ENCODE measurements at regions not wholly inside any gene's neighbourhood (a gene's known extent, or its start where the extent isn't known, plus 50 kb on each side); places are given as distances from the start of the nearest gene placed in this dataset.

DNA sequence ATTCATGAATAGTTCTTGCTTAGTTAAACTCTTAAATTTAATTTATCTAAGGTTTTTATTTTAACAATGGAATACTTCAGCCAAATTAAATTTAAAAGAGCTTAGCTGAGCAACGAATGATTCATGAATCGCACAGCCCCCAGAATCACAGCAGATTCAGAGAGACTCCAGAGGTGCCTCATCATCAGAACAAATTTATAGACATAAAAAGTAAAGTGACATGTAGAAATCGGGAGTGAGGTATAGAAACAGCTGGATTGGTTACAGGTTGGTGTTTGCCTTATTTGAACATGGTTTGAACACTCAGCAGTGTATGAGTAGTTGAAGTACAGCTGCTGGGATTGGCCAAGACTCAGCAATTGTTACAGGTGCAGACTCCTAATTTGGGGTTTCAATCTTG, 132.7 kb upstream of the MAP3K4 start:
- Histone ChIP-seq H3K4me1 (ENCODE audit: insufficient read depth, low read length) (no peaks in the 10 kb centered on the region), H3K79me2 (ENCODE audit: insufficient read depth, low read length) (no peaks in the 10 kb centered on the region), H3K4me3 (ENCODE audit: insufficient read depth, low read depth, low read length) (no peak overlapping the region), H3K9me3 (ENCODE audit: insufficient read depth, low read depth, low read length) (peaks cover 3% of the 10 kb centered on the region), H3K9ac (ENCODE audit: low read length) (no peak overlapping the region), H3K4me2 (ENCODE audit: low read length) (no peak overlapping the region), H4K20me1 (ENCODE audit: insufficient read depth, low read length) (no peaks in the 10 kb centered on the region), H3K36me3 (ENCODE audit: insufficient read depth, low read length) (no peaks in the 10 kb centered on the region), H2AFZ (ENCODE audit: low read depth, low read length) (no peak overlapping the region), H3K27me3 (ENCODE audit: insufficient read depth, low read length) (no peaks in the 10 kb centered on the region), H3K27ac (ENCODE audit: low read depth, low read length) (no peak overlapping the region)
- no peak for DNase-seq (ENCODE audit: low read depth)
- H3K27me3 Mint-ChIP-seq (ENCODE audit: low read depth, unreplicated experiment): no peaks in the 10 kb centered on the region
- H3K9me3 Mint-ChIP-seq (ENCODE audit: unreplicated experiment): no peaks in the 10 kb centered on the region
- FAIRE-seq: no peak
- H3K27ac Mint-ChIP-seq (ENCODE audit: unreplicated experiment): no peak overlapping the region
- H3K4me3 Mint-ChIP-seq (ENCODE audit: unreplicated experiment): no peak overlapping the region
- no peaks in the 10 kb centered on the region for H3K36me3 Mint-ChIP-seq (ENCODE audit: low read depth, unreplicated experiment)
- TF ChIP-seq EZH2 (IDR thresholded peaks at IDR 0.05; ENCODE audit: insufficient read depth, low read length): no peak
- TF ChIP-seq, protein P1, sequence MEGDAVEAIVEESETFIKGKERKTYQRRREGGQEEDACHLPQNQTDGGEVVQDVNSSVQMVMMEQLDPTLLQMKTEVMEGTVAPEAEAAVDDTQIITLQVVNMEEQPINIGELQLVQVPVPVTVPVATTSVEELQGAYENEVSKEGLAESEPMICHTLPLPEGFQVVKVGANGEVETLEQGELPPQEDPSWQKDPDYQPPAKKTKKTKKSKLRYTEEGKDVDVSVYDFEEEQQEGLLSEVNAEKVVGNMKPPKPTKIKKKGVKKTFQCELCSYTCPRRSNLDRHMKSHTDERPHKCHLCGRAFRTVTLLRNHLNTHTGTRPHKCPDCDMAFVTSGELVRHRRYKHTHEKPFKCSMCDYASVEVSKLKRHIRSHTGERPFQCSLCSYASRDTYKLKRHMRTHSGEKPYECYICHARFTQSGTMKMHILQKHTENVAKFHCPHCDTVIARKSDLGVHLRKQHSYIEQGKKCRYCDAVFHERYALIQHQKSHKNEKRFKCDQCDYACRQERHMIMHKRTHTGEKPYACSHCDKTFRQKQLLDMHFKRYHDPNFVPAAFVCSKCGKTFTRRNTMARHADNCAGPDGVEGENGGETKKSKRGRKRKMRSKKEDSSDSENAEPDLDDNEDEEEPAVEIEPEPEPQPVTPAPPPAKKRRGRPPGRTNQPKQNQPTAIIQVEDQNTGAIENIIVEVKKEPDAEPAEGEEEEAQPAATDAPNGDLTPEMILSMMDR (IDR thresholded peaks at IDR 0.05; ENCODE audit: insufficient read depth, low read depth, low read length): no peak
- no peaks in the 10 kb centered on the region for H3K4me1 Mint-ChIP-seq (ENCODE audit: low read depth, unreplicated experiment)

DNA sequence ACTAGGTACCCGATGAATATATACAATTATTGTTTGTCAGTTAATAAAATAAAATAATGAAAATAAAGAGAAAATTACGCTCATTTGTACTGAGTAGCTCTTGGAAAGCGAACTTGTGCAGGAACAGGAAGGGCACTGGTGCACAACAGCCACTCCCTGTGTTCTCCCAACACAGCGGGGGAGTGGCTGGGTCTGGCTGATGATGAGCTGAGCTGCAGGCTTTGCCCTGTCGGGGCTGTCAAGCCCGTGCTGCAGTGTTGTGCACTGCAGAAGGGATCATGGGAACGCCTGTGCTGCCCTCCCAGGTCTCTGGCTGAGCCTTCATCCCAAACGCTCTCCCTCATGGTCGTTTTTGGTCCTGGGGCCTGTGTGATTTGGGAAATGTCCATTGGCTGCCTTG, 131.7 kb upstream of the MAP3K4 start:
- Mint-ChIP-seq H3K9me3 (ENCODE audit: unreplicated experiment) (no peaks in the 10 kb centered on the region), H3K27me3 (ENCODE audit: low read depth, unreplicated experiment) (no peaks in the 10 kb centered on the region), H3K36me3 (ENCODE audit: low read depth, unreplicated experiment) (no peaks in the 10 kb centered on the region), H3K27ac (ENCODE audit: unreplicated experiment) (no peak overlapping the region), H3K4me1 (ENCODE audit: low read depth, unreplicated experiment) (no peaks in the 10 kb centered on the region), H3K4me3 (ENCODE audit: unreplicated experiment) (no peak overlapping the region)
- no peak for DNase-seq (ENCODE audit: low read depth)
- Histone ChIP-seq H2AFZ (ENCODE audit: low read depth, low read length) (no peak overlapping the region), H3K4me2 (ENCODE audit: low read length) (no peak overlapping the region), H4K20me1 (ENCODE audit: insufficient read depth, low read length) (no peaks in the 10 kb centered on the region), H3K79me2 (ENCODE audit: insufficient read depth, low read length) (no peaks in the 10 kb centered on the region), H3K36me3 (ENCODE audit: insufficient read depth, low read length) (no peaks in the 10 kb centered on the region), H3K4me1 (ENCODE audit: insufficient read depth, low read length) (no peaks in the 10 kb centered on the region), H3K27ac (ENCODE audit: low read depth, low read length) (no peak overlapping the region), H3K27me3 (ENCODE audit: insufficient read depth, low read length) (no peaks in the 10 kb centered on the region), H3K9me3 (ENCODE audit: insufficient read depth, low read depth, low read length) (peaks cover 3% of the 10 kb centered on the region), H3K9ac (ENCODE audit: low read length) (no peak overlapping the region), H3K4me3 (ENCODE audit: insufficient read depth, low read depth, low read length) (no peak overlapping the region)
- no peak for TF ChIP-seq EZH2 (IDR thresholded peaks at IDR 0.05; ENCODE audit: insufficient read depth, low read length)
- TF ChIP-seq, protein P1 (IDR thresholded peaks at IDR 0.05; ENCODE audit: insufficient read depth, low read depth, low read length): no peak
- no peak for FAIRE-seq

DNA sequence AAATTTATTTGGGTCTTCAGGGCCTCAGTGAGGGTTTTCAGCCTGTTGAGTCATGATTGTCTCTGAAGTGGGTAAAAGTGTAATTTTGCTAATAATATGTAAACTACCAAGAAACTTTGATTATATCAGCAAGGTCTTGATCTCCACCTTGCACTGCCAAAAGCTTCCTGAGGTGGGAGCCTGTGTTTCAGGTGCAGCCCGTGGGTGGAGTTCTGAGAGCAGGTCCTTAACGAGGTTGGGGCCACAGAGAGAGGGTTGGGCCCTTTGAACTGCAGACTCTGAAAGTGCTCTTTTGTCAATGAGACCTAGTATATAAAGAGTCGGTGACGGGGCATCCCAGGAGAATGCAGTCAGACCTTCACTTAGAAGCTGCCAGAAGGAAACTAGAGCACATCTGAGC, 129.7 kb upstream of the MAP3K4 start:
- Mint-ChIP-seq H3K27me3 (ENCODE audit: low read depth, unreplicated experiment) (no peaks in the 10 kb centered on the region), H3K27ac (ENCODE audit: unreplicated experiment) (no peak overlapping the region)

More for the DNA sequence above, 129.7 kb upstream of the MAP3K4 start:
- DNase-seq (ENCODE audit: low read depth) (no peak), FAIRE-seq (no peak)
- H3K9me3 Mint-ChIP-seq (ENCODE audit: unreplicated experiment): peaks cover 5% of the 10 kb centered on the region
- no peaks in the 10 kb centered on the region for H3K27me3 ChIP-seq (ENCODE audit: insufficient read depth, low read length)
- no peak overlapping the region for H2AFZ ChIP-seq (ENCODE audit: low read depth, low read length)
- H3K9ac ChIP-seq (ENCODE audit: low read length): no peak overlapping the region
- H3K36me3 Mint-ChIP-seq (ENCODE audit: low read depth, unreplicated experiment): no peaks in the 10 kb centered on the region
- peaks cover 3% of the 10 kb centered on the region for H3K9me3 ChIP-seq (ENCODE audit: insufficient read depth, low read depth, low read length)
- no peaks in the 10 kb centered on the region for H3K79me2 ChIP-seq (ENCODE audit: insufficient read depth, low read length)
- H3K4me1 Mint-ChIP-seq (ENCODE audit: low read depth, unreplicated experiment): no peaks in the 10 kb centered on the region
- no peaks in the 10 kb centered on the region for H3K4me1 ChIP-seq (ENCODE audit: insufficient read depth, low read length)
- no peak overlapping the region for H3K4me3 Mint-ChIP-seq (ENCODE audit: unreplicated experiment)
- H4K20me1 ChIP-seq (ENCODE audit: insufficient read depth, low read length): no peaks in the 10 kb centered on the region
- H3K4me3 ChIP-seq (ENCODE audit: insufficient read depth, low read depth, low read length): no peak overlapping the region
- H3K27ac ChIP-seq (ENCODE audit: low read depth, low read length): no peak overlapping the region
- TF ChIP-seq EZH2 (IDR thresholded peaks at IDR 0.05; ENCODE audit: insufficient read depth, low read length): no peak
- TF ChIP-seq, protein P1 (IDR thresholded peaks at IDR 0.05; ENCODE audit: insufficient read depth, low read depth, low read length): no peak
- H3K4me2 ChIP-seq (ENCODE audit: low read length): no peak overlapping the region
- H3K36me3 ChIP-seq (ENCODE audit: insufficient read depth, low read length): no peaks in the 10 kb centered on the region

Data from astrocyte (in vitro differentiated cells and primary cell).